H1 (cell line): ENCODE measurements at regions not wholly inside any gene's neighbourhood (a gene's known extent, or its start where the extent isn't known, plus 50 kb on each side); places are given as distances from the start of the nearest gene placed in this dataset.

Experiments used
- CTCF ChIA-PET: fragments of 300-600 bp; sonication (Branson Sonifier 250); formaldehyde crosslinking; loops from one replicate; lab custom pipeline; 2021; ENCODE audit not compliant: partially characterized antibody; lab: Charles Lee
- POLR2A ChIA-PET: fragments of 300-600 bp; sonication (Branson Sonifier 250); formaldehyde crosslinking; loops from one replicate; lab custom pipeline; 2021; ENCODE audit warnings: inconsistent platforms; ENCODE audit not compliant: partially characterized antibody; lab: Charles Lee
- DNase-seq, 2 experiments: peaks; one replicate each; pipeline versions ENCODE4 v3.0.0 to v3.0.0-alpha.2; 2010 to 2022; ENCODE audit warnings: low spot score in 2 of 2, low read depth in 1 of 2, mixed read lengths in 1 of 2
- FAIRE-seq: peaks from 2 replicates; lab custom pipeline; 2011; peaks lifted over from hg19 to GRCh38; lab: Jason Lieb, UNC
- H2AFZ ChIP-seq: 2 replicates; pipeline ENCODE4 v1.8.1; 2012; ENCODE audit warnings: low read length, inconsistent platforms
- H2AK5ac ChIP-seq: 2 replicates; pipeline ENCODE4 v1.6.1; 2013; ENCODE audit warnings: low read depth, low read length
- H2BK120ac ChIP-seq: replicated peaks from 2 replicates; pipeline ENCODE3; 2013; ENCODE audit warnings: low read depth, low read length, inconsistent platforms
- H2BK12ac ChIP-seq: 2 replicates; pipeline ENCODE4 v1.6.1; 2013; ENCODE audit warnings: low read depth, low read length
- H2BK15ac ChIP-seq: 2 replicates; pipeline ENCODE4 v1.6.1; 2013; ENCODE audit warnings: low read length
- H2BK20ac ChIP-seq: 2 replicates; pipeline ENCODE4 v1.6.1; 2013; ENCODE audit warnings: low read length
- H2BK5ac ChIP-seq: 2 replicates; pipeline ENCODE4 v1.6.1; 2013; ENCODE audit warnings: low read depth, low read length
- H3K14ac ChIP-seq: 2 replicates; pipeline ENCODE4 v1.6.1; 2013; ENCODE audit warnings: inconsistent platforms; ENCODE audit not compliant: insufficient read length
- H3K18ac ChIP-seq: 2 replicates; pipeline ENCODE4 v1.6.1; 2013; ENCODE audit warnings: low read length; ENCODE audit errors: extremely low read depth
- H3K23ac ChIP-seq: 2 replicates; pipeline ENCODE4 v1.6.1; 2013; ENCODE audit warnings: inconsistent platforms; ENCODE audit not compliant: insufficient read length
- H3K23me2 ChIP-seq: 2 replicates; pipeline ENCODE4 v1.6.1; 2013; ENCODE audit warnings: low read depth, low read length
- H3K27ac ChIP-seq: 2 replicates; pipeline ENCODE4 v1.6.1; 2011; ENCODE audit warnings: low read depth, low read length, inconsistent platforms
- H3K27me3 ChIP-seq, 4 experiments: replicated peaks in 1 of 4; 1 replicate in 1 of 4; 2 replicates in 3 of 4; pipeline versions ENCODE4 v1.6.1 to v1.8.1; 2011 to 2013; ENCODE audit warnings: low read length in 3 of 4, mild to moderate bottlenecking in 3 of 4, inconsistent platforms in 2 of 4, mixed read lengths in 2 of 4, moderate library complexity in 1 of 4; ENCODE audit not compliant: control insufficient read depth in 3 of 4, insufficient read depth in 3 of 4; ENCODE audit errors: extremely low read depth in 1 of 4
- H3K36me3 ChIP-seq, 4 experiments: 2 replicates each; pipeline versions ENCODE4 v1.6.1 to v1.8.1; 2011 to 2013; ENCODE audit warnings: mild to moderate bottlenecking in 4 of 4, low read length in 3 of 4, moderate library complexity in 2 of 4, control low read depth in 1 of 4, inconsistent platforms in 1 of 4; ENCODE audit not compliant: insufficient read depth in 4 of 4, control insufficient read depth in 2 of 4
- H3K4ac ChIP-seq: replicated peaks from 2 replicates; pipeline ENCODE3; 2013; ENCODE audit warnings: low read length, low read depth, mixed read lengths, inconsistent platforms; ENCODE audit not compliant: insufficient read length
- H3K4me1 ChIP-seq, 4 experiments: replicated peaks in 1 of 4; 1 replicate in 1 of 4; 2 replicates in 3 of 4; pipeline versions ENCODE4 v1.6.1 to v1.8.1; 2011 to 2013; ENCODE audit warnings: low read length in 3 of 4, inconsistent platforms in 2 of 4, mixed read lengths in 1 of 4; ENCODE audit not compliant: insufficient read depth in 4 of 4, control insufficient read depth in 3 of 4
- H3K4me2 ChIP-seq, 2 experiments: 2 replicates each; pipeline versions ENCODE4 v1.6.1 to v1.8.1; 2011 to 2013; ENCODE audit warnings: low read depth in 2 of 2, low read length in 2 of 2, control low read depth in 1 of 2, inconsistent platforms in 1 of 2, mild to moderate bottlenecking in 1 of 2; ENCODE audit not compliant: insufficient read depth in 1 of 2
- H3K4me3 ChIP-seq, 4 experiments: fragments of 200-600, 300-600 bp in 1 of 4; sonication (generic), shearing (Covaris generic), sonication (Bioruptor Twin) in 1 of 4; 2 replicates each; pipeline versions ENCODE4 v1.5.1 to v1.8.1; 2011 to 2016; ENCODE audit warnings: low read length in 4 of 4, low read depth in 3 of 4, control low read depth in 2 of 4, inconsistent platforms in 2 of 4, mild to moderate bottlenecking in 2 of 4, mixed read lengths in 1 of 4, moderate library complexity in 1 of 4; ENCODE audit not compliant: insufficient read depth in 2 of 4; ENCODE audit errors: extremely low read depth in 1 of 4
- H3K56ac ChIP-seq: replicated peaks from 2 replicates; pipeline ENCODE3; 2013; ENCODE audit warnings: low read depth, mild to moderate bottlenecking, mixed read lengths, low read length, inconsistent platforms; ENCODE audit not compliant: insufficient read length
- H3K79me1 ChIP-seq: 2 replicates; pipeline ENCODE4 v1.6.1; 2013; ENCODE audit warnings: low read depth, low read length, control low read depth
- H3K79me2 ChIP-seq, 2 experiments: 2 replicates each; pipeline versions ENCODE4 v1.6.1 to v1.8.1; 2012 to 2013; ENCODE audit warnings: low read length in 2 of 2, mild to moderate bottlenecking in 2 of 2, inconsistent platforms in 1 of 2; ENCODE audit not compliant: insufficient read depth in 2 of 2, control insufficient read depth in 1 of 2
- H3K9ac ChIP-seq, 4 experiments: replicated peaks in 1 of 4; 1 replicate in 1 of 4; 2 replicates in 3 of 4; pipeline versions ENCODE4 v1.6.1 to v1.8.1; 2011 to 2013; ENCODE audit warnings: low read depth in 3 of 4, low read length in 3 of 4, control low read depth in 2 of 4, mild to moderate bottlenecking in 2 of 4, moderate library complexity in 2 of 4, inconsistent platforms in 1 of 4; ENCODE audit errors: extremely low read depth in 1 of 4
- H3K9me3 ChIP-seq, 2 experiments: 2 replicates each; pipeline versions ENCODE4 v1.6.1 to v1.8.1; 2012 to 2013; ENCODE audit warnings: mild to moderate bottlenecking in 2 of 2, moderate library complexity in 2 of 2, control low read depth in 1 of 2, inconsistent platforms in 1 of 2, low read depth in 1 of 2, low read length in 1 of 2, mixed read lengths in 1 of 2; ENCODE audit not compliant: insufficient read depth in 2 of 2
- H4K20me1 ChIP-seq, 2 experiments: replicated peaks in 1 of 2; 2 replicates each; pipeline versions ENCODE3 to v1.8.1; 2011 to 2013; ENCODE audit warnings: inconsistent platforms in 2 of 2, low read length in 2 of 2, mild to moderate bottlenecking in 1 of 2; ENCODE audit not compliant: insufficient read depth in 2 of 2, control insufficient read depth in 1 of 2
- H4K5ac ChIP-seq: 2 replicates; pipeline ENCODE4 v1.6.1; 2013; ENCODE audit warnings: low read length, low read depth, mixed read lengths, inconsistent platforms; ENCODE audit not compliant: insufficient read length
- H4K8ac ChIP-seq: 2 replicates; pipeline ENCODE4 v1.8.0; 2013; ENCODE audit warnings: mild to moderate bottlenecking, moderate library complexity, low read length, inconsistent platforms; ENCODE audit not compliant: insufficient read depth; ENCODE audit errors: extremely low read depth
- H4K91ac ChIP-seq: replicated peaks from 2 replicates; pipeline ENCODE3; 2013; ENCODE audit warnings: low read length, mixed read lengths, inconsistent platforms; ENCODE audit not compliant: insufficient read length
- CEBPB ChIP-seq: IDR thresholded peaks from 2 replicates; pipeline ENCODE4 v1.6.1; 2012; ENCODE audit warnings: low read depth, low read length
- E2F6 ChIP-seq: IDR thresholded peaks from 2 replicates; pipeline ENCODE4 v1.6.1; 2012; ENCODE audit warnings: inconsistent platforms
- EZH2 ChIP-seq: fragments of 200-600 bp; sonication (generic); IDR thresholded peaks from 2 replicates; pipeline ENCODE4 v1.7.1; 2012; ENCODE audit warnings: low read depth, mild to moderate bottlenecking, moderate library complexity, low read length, inconsistent platforms; ENCODE audit not compliant: severe bottlenecking
- FOSL1 ChIP-seq: IDR thresholded peaks from 2 replicates; pipeline ENCODE4 v1.6.1; 2011; ENCODE audit warnings: mild to moderate bottlenecking, low read depth, low read length, moderate library complexity; ENCODE audit not compliant: insufficient read depth
- JUND ChIP-seq: IDR thresholded peaks from 2 replicates; pipeline ENCODE4 v1.6.1; 2011; ENCODE audit warnings: mild to moderate bottlenecking, improper control_type of control experiment, low read length
- KDM1A ChIP-seq: fragments of 200-600, 300-600 bp; sonication (generic); IDR thresholded peaks from 2 replicates; pipeline ENCODE4 v1.7.1; 2016; ENCODE audit warnings: mild to moderate bottlenecking, low read length, borderline replicate concordance
- POLR2A ChIP-seq, 2 experiments: IDR thresholded peaks; 1 replicate in 1 of 2; 2 replicates in 1 of 2; pipeline ENCODE4 v1.6.1; 2011; ENCODE audit warnings: low read depth in 2 of 2, low read length in 2 of 2, mild to moderate bottlenecking in 2 of 2; ENCODE audit errors: control extremely low read depth in 1 of 2
- RFX5 ChIP-seq: IDR thresholded peaks from 2 replicates; pipeline ENCODE4 v1.6.1; 2011; ENCODE audit warnings: low read depth, low read length, improper control_type of control experiment, borderline replicate concordance
- RNF2 ChIP-seq: fragments of 200-900, 300-1000 bp; sonication (generic); IDR thresholded peaks from 2 replicates; pipeline ENCODE4 v1.7.1; 2016; ENCODE audit warnings: borderline replicate concordance, low read depth, mild to moderate bottlenecking, antibody characterized with exemption, low read length; ENCODE audit not compliant: poor library complexity, severe bottlenecking; ENCODE audit errors: missing control alignments
- SAP30 ChIP-seq: fragments of 300-600 bp; sonication (generic); IDR thresholded peaks from 2 replicates; pipeline ENCODE4 v1.7.1; 2012; ENCODE audit warnings: low read length, moderate library complexity, mild to moderate bottlenecking, inconsistent platforms; ENCODE audit not compliant: insufficient read depth, insufficient replicate concordance
- SIRT6 ChIP-seq: IDR thresholded peaks from one replicate; pipeline ENCODE4 v1.7.1; 2012; ENCODE audit warnings: low read length, inconsistent platforms
- SIX5 ChIP-seq: IDR thresholded peaks from 2 replicates; pipeline ENCODE4 v1.6.1; 2011; ENCODE audit warnings: mild to moderate bottlenecking, low read depth, low read length
- TAF7 ChIP-seq: optimal IDR thresholded peaks from 2 replicates; pipeline ENCODE3; 2011; ENCODE audit warnings: low read depth, mild to moderate bottlenecking, inconsistent platforms, low read length, moderate library complexity, borderline replicate concordance
- USF2 ChIP-seq: IDR thresholded peaks from 2 replicates; pipeline ENCODE4 v1.6.1; 2011; ENCODE audit warnings: low read length, improper control_type of control experiment
- YY1 ChIP-seq: IDR thresholded peaks from 2 replicates; pipeline ENCODE4 v1.6.1; 2011; ENCODE audit warnings: low read depth, mild to moderate bottlenecking, low read length

GRCh38 chr4:119750048-119750447 lies 121.4 kb upstream of the PDE5A start:
- no peaks in the 10 kb centered on the region for H3K23me2 ChIP-seq
- no peaks in the 10 kb centered on the region for H3K4me1 ChIP-seq
- DNase-seq (no peak), FAIRE-seq (no peak)
- no peaks in the 10 kb centered on the region for H4K20me1 ChIP-seq
- H3K4ac ChIP-seq = no peak overlapping the region
- no peak overlapping the region for H3K4me2 ChIP-seq
- no peak overlapping the region for H3K4me3 ChIP-seq
- H3K79me2 ChIP-seq = no peaks in the 10 kb centered on the region
- no peak overlapping the region for H3K14ac ChIP-seq
- no peaks in the 10 kb centered on the region for H3K9me3 ChIP-seq
- ChIA-PET CTCF (no interaction called here), POLR2A (no interaction called here)
- H3K27ac ChIP-seq = no peak overlapping the region
- no peak overlapping the region for H3K9ac ChIP-seq
- no peak overlapping the region for H4K5ac ChIP-seq
- no peaks in the 10 kb centered on the region for H3K36me3 ChIP-seq
- no peak overlapping the region for H2BK15ac ChIP-seq
- no peak overlapping the region for H2AK5ac ChIP-seq
- H3K18ac ChIP-seq = no peak overlapping the region
- H2BK20ac ChIP-seq = no peak overlapping the region
- H3K23ac ChIP-seq = no peak overlapping the region
- no peak overlapping the region for H2BK5ac ChIP-seq
- H2AFZ ChIP-seq = no peak overlapping the region
- no peak overlapping the region for H3K56ac ChIP-seq
- H2BK12ac ChIP-seq = no peak overlapping the region
- no peak overlapping the region for H4K91ac ChIP-seq
- no peaks in the 10 kb centered on the region for H3K27me3 ChIP-seq
- no peaks in the 10 kb centered on the region for H3K79me1 ChIP-seq
- H4K8ac ChIP-seq = no peak overlapping the region
- no peak overlapping the region for H2BK120ac ChIP-seq
- TF ChIP-seq RNF2 (no peak), SIX5 (no peak), FOSL1 (no peak), USF2 (no peak), KDM1A (no peak), SAP30 (no peak), EZH2 (no peak), YY1 (no peak), RFX5 (no peak), SIRT6 (no peak), JUND (no peak), TAF7 (no peak), CEBPB (no peak), E2F6 (no peak), POLR2A (IDR thresholded peaks at IDR 0.05; ENCODE audit: control extremely low read depth in 1 of 2, low read depth in 2 of 2, low read length in 2 of 2) (no peak)
